ENCODE measurements at regions not wholly inside any gene's neighbourhood (a gene's known extent, or its start where the extent isn't known, plus 50 kb on each side); places are given as distances from the start of the nearest gene placed in this dataset.

GRCh38 chr9:116064970-116065369 lies 88.6 kb upstream of the PAPPA start:
- Histone ChIP-seq H2BK12ac (ENCODE audit: insufficient read length, low read depth, low read length) (no peak overlapping the region), H3K79me1 (ENCODE audit: insufficient read depth, low read depth, low read length, poor library complexity, severe bottlenecking) (no peaks in the 10 kb centered on the region), H3K56ac (ENCODE audit: insufficient read length, low read depth, low read length) (no peak overlapping the region), H3K4me2 (ENCODE audit: insufficient read depth, insufficient read length, low read length) (no peak overlapping the region), H3K4ac (ENCODE audit: low read depth, low read length) (no peak overlapping the region), H4K5ac (ENCODE audit: insufficient read length, low read depth, low read length) (no peak overlapping the region), H2AK5ac (ENCODE audit: insufficient read length, low read length) (no peak overlapping the region), H2BK20ac (ENCODE audit: low read depth, low read length, poor library complexity, severe bottlenecking) (no peak overlapping the region), H3K23ac (ENCODE audit: insufficient read length, low read depth, low read length) (no peak overlapping the region), H3K27ac (ENCODE audit: insufficient read length, low read depth, low read length) (no peak overlapping the region), H3K14ac (ENCODE audit: insufficient read depth, low read length) (no peak overlapping the region), H3T11ph (ENCODE audit: low read length) (no peak overlapping the region), H3K9ac (ENCODE audit: extremely low read depth, insufficient read length, low read length) (no peak overlapping the region), H2BK120ac (ENCODE audit: low read depth, low read length, poor library complexity, severe bottlenecking) (no peak overlapping the region), H4K91ac (ENCODE audit: insufficient read length, low read depth, low read length) (no peak overlapping the region), H4K8ac (replicated peaks; ENCODE audit: insufficient read length, low read depth, low read length) (no peak overlapping the region), H3K27me3 (ENCODE audit: insufficient read depth, low read length) (no peaks in the 10 kb centered on the region), H2BK5ac (ENCODE audit: insufficient read length, low read length) (no peak overlapping the region), H3K79me2 (ENCODE audit: insufficient read depth, low read length) (no peaks in the 10 kb centered on the region), H3K18ac (ENCODE audit: insufficient read length, low read depth, low read length) (no peak overlapping the region), H3K9me3 (ENCODE audit: control insufficient read depth, low read depth, low read length) (no peaks in the 10 kb centered on the region), H2BK15ac (ENCODE audit: low read depth, low read length) (no peak overlapping the region), H3K23me2 (ENCODE audit: insufficient read length, low read depth, low read length, poor library complexity, severe bottlenecking) (no peaks in the 10 kb centered on the region), H3K4me1 (ENCODE audit: insufficient read depth, low read length) (no peaks in the 10 kb centered on the region), H4K20me1 (ENCODE audit: control insufficient read depth, insufficient read depth, insufficient read length) (no peaks in the 10 kb centered on the region), H2AFZ (ENCODE audit: low read length) (no peak overlapping the region)
- H3K4me1 Mint-ChIP-seq, result peaks cover 0 to 4% of the 10 kb centered on the region in 2 experiments; a peak in 2 of 4 replicates
- H3K27ac Mint-ChIP-seq, result no peak overlapping the region
- no peaks in the 10 kb centered on the region for H3K9me3 Mint-ChIP-seq
- no peak for TF ChIP-seq CTCF (conservative IDR thresholded peaks at IDR 0.05)
- H3K4me3 Mint-ChIP-seq, result no peak overlapping the region
- H3K27me3 Mint-ChIP-seq (ENCODE audit: low read depth), result no peaks in the 10 kb centered on the region
- DNase-seq, result no peak
- no peaks in the 10 kb centered on the region for H3K36me3 Mint-ChIP-seq (ENCODE audit: insufficient read depth in 1 of 3, low read depth in 3 of 3)
- no CpG with 5 or more reads among the region's 3 CpGs for WGBS (ENCODE audit: extremely low coverage, insufficient read length, low lambda C conversion rate)
